Vagina (tissue), 2 donors: ENCODE measurements at regions not wholly inside any gene's neighbourhood (a gene's known extent, or its start where the extent isn't known, plus 50 kb on each side); places are given as distances from the start of the nearest gene placed in this dataset.

Experiments
- POLR2A ChIP-seq, 2 donors: fragments of 450-650 bp; IDR thresholded peaks; one replicate each; pipeline ENCODE4 v1.6.1; 2017; ENCODE audit warnings: antibody characterized with exemption in 2 of 2, mild to moderate bottlenecking in 2 of 2, moderate library complexity in 2 of 2
- POLR2AphosphoS5 ChIP-seq, 2 donors: sonication (generic); formaldehyde crosslinking; IDR thresholded peaks; one replicate each; pipeline ENCODE4 v1.9.0; 2017; ENCODE audit warnings: antibody characterized with exemption in 2 of 2, mild to moderate bottlenecking in 2 of 2, low read depth in 1 of 2; ENCODE audit not compliant: insufficient read depth in 1 of 2
- TF ChIP-seq, protein P1 (sequence below), 3 experiments: fragments of 450-650 bp in 2 of 3; fragments of 200-600 bp in 1 of 3; sonication (generic) in 1 of 3; IDR thresholded peaks; one replicate each; pipeline ENCODE4 v1.5.1; 2017 to 2019; ENCODE audit warnings: antibody characterized with exemption in 3 of 3, mild to moderate bottlenecking in 2 of 3, moderate library complexity in 2 of 3

DNA sequence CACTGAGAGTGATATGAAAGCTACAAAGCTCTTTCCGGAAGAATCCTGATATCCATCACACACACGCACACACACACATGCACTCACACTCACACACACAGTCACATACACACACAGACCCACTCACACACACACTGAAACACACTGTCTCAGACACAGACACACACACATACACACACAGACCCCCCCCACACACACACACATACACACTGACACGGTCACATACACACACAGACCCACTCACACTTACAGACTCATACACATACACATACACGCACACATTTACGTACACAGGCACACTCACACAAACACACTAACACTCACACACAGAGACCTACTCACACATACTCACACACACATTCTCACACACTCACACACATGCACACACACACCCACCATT lies 58.6 kb downstream of the LIG4 start:
- no peak for TF ChIP-seq POLR2A (IDR thresholded peaks at IDR 0.05)
- TF ChIP-seq, protein P1, sequence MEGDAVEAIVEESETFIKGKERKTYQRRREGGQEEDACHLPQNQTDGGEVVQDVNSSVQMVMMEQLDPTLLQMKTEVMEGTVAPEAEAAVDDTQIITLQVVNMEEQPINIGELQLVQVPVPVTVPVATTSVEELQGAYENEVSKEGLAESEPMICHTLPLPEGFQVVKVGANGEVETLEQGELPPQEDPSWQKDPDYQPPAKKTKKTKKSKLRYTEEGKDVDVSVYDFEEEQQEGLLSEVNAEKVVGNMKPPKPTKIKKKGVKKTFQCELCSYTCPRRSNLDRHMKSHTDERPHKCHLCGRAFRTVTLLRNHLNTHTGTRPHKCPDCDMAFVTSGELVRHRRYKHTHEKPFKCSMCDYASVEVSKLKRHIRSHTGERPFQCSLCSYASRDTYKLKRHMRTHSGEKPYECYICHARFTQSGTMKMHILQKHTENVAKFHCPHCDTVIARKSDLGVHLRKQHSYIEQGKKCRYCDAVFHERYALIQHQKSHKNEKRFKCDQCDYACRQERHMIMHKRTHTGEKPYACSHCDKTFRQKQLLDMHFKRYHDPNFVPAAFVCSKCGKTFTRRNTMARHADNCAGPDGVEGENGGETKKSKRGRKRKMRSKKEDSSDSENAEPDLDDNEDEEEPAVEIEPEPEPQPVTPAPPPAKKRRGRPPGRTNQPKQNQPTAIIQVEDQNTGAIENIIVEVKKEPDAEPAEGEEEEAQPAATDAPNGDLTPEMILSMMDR (IDR thresholded peaks at IDR 0.05): no peak
- TF ChIP-seq POLR2AphosphoS5 (IDR thresholded peaks at IDR 0.05; ENCODE audit: insufficient read depth in 1 of 2, low read depth in 1 of 2): no peak
